ENCODE measurements at regions not wholly inside any gene's neighbourhood (a gene's known extent, or its start where the extent isn't known, plus 50 kb on each side); places are given as distances from the start of the nearest gene placed in this dataset.

DNA sequence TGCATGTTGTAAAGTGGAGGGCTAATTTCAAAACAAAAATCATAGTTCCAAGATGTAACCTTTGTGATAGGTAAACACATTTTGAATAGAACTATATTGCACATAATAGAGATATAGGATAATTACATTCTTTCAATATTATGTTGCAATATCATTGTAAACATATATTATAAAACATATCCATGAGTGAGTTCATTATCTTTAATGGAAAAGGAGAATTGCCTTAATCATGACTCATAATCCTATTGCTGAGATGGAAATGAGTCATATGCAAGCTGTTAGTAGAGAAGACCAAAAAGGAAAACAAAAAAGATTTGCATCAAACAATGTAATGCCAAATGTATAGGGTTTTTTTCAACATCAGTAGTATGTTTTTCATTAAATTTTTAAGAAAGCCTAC, 73.7 kb upstream of the WDR44 start:
- ATAC-seq (ENCODE audit: low read depth): peak; percentile 67
- Histone ChIP-seq H2BK120ac (ENCODE audit: low read depth, low read length) (no peak overlapping the region), H4K5ac (ENCODE audit: low read depth, low read length) (no peak overlapping the region), H3K4ac (ENCODE audit: low read depth, low read length) (no peak overlapping the region), H3K14ac (replicated peaks; ENCODE audit: low read depth, low read length) (no peak overlapping the region), H3K56ac (ENCODE audit: extremely low read depth, insufficient read depth, low read length) (no peak overlapping the region), H3K9ac (ENCODE audit: low read depth, low read length) (no peak overlapping the region), H3K4me1 (ENCODE audit: control insufficient read depth, insufficient read depth, low read length) (no peaks in the 10 kb centered on the region), H3K9me3 (ENCODE audit: control insufficient read depth, insufficient read depth, low read length) (no peaks in the 10 kb centered on the region), H3K4me2 (ENCODE audit: low read depth, low read length) (no peak overlapping the region), H3K4me3 (ENCODE audit: insufficient read depth, low read depth, low read length) (no peak overlapping the region), H3K36me3 (ENCODE audit: control insufficient read depth, insufficient read depth, low read length) (no peaks in the 10 kb centered on the region), H2AFZ (replicated peaks; ENCODE audit: low read length, poor library complexity) (no peak overlapping the region), H4K8ac (ENCODE audit: low read depth in 2 of 2, low read length in 2 of 2) (no peak overlapping the region), H4K20me1 (ENCODE audit: insufficient read depth, low read length) (no peaks in the 10 kb centered on the region), H2AK9ac (replicated peaks; ENCODE audit: low read depth, low read length, poor library complexity) (no peak overlapping the region), H4K91ac (ENCODE audit: insufficient read depth, low read depth, low read length) (no peak overlapping the region), H2BK5ac (ENCODE audit: low read depth, low read length, poor library complexity, severe bottlenecking) (no peak overlapping the region), H3K9me1 (ENCODE audit: insufficient read depth, low read length) (no peaks in the 10 kb centered on the region), H3K18ac (ENCODE audit: low read depth, low read length) (no peak overlapping the region), H3K27ac (ENCODE audit: insufficient read depth, low read length) (no peak overlapping the region), H3K23ac (ENCODE audit: low read depth, low read length) (no peak overlapping the region), H2AK5ac (ENCODE audit: low read depth, low read length) (no peak overlapping the region), H2BK15ac (ENCODE audit: low read depth, low read length) (no peak overlapping the region), H2BK20ac (ENCODE audit: low read depth, low read length) (no peak overlapping the region), H3K27me3 (ENCODE audit: control insufficient read depth, insufficient read depth, low read length) (no peaks in the 10 kb centered on the region), H3K79me1 (ENCODE audit: low read depth in 1 of 2, low read length in 2 of 2) (no peaks in the 10 kb centered on the region)
- no peak for TF ChIP-seq BHLHE40 (IDR thresholded peaks at IDR 0.05; ENCODE audit: low read depth, low read length)
- no peak for TF ChIP-seq POLR2A (IDR thresholded peaks at IDR 0.05; ENCODE audit: low read depth, low read length)
- TF ChIP-seq CEBPB (IDR thresholded peaks at IDR 0.05; ENCODE audit: low read depth, low read length): peak; percentile 59; the same call in 1 of the 2 replicates
- TF ChIP-seq, protein P1, sequence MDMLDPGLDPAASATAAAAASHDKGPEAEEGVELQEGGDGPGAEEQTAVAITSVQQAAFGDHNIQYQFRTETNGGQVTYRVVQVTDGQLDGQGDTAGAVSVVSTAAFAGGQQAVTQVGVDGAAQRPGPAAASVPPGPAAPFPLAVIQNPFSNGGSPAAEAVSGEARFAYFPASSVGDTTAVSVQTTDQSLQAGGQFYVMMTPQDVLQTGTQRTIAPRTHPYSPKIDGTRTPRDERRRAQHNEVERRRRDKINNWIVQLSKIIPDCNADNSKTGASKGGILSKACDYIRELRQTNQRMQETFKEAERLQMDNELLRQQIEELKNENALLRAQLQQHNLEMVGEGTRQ (IDR thresholded peaks at IDR 0.05; ENCODE audit: low read depth, low read length): no peak
- no peak for TF ChIP-seq SMC3 (IDR thresholded peaks at IDR 0.05; ENCODE audit: low read depth, low read length)
- TF ChIP-seq FOS (IDR thresholded peaks at IDR 0.05; ENCODE audit: low read depth, low read length): peak; percentile 82; the same call in 1 of the 2 replicates
- in situ Hi-C loops (cut with MboI; ENCODE audit: low sequenced_read_pairs): no loop called here
- ChIA-PET POLR2A (ENCODE audit: unreplicated experiment) (no interaction called here), CTCF (no interaction called here)
- dilution Hi-C loops (cut with HindIII; ENCODE audit: low sequenced_read_pairs, unreplicated experiment): no loop called here
- DNase-seq: peak; percentile 52
- intact Hi-C loops (cut with micrococcal nuclease): no loop called here
- no TSS peak for BruUV-seq (replicated peaks)

Data from IMR-90 (cell line).